AG04450 (cell line): ENCODE measurements at regions not wholly inside any gene's neighbourhood (a gene's known extent, or its start where the extent isn't known, plus 50 kb on each side); places are given as distances from the start of the nearest gene placed in this dataset.

Experiments
- CTCF ChIA-PET: fragments of 300-600, 350-600 bp; formaldehyde crosslinking; extraction: SDS; loops from one replicate; lab custom pipeline; 2022; ENCODE audit warnings: antibody characterized with exemption, inconsistent platforms; lab: Charles Lee
- POLR2A ChIA-PET: fragments of 350-600 bp; formaldehyde crosslinking; extraction: SDS; loops from one replicate; lab custom pipeline; 2021; ENCODE audit warnings: antibody characterized with exemption, inconsistent platforms; lab: Yijun Ruan, JAX
- DNase-seq: peaks from one replicate; pipeline ENCODE4 v3.0.0-alpha.2; 2011; ENCODE audit warnings: low read depth, low spot score
- H3K27ac ChIP-seq: one replicate; pipeline ENCODE4 v1.5.1; 2012; ENCODE audit warnings: low read depth, low read length, control low read depth
- H3K27me3 ChIP-seq: one replicate; pipeline ENCODE4 v1.6.0; 2012; ENCODE audit warnings: low read length; ENCODE audit not compliant: control insufficient read depth, insufficient read depth
- H3K4me3 ChIP-seq: 2 replicates; pipeline ENCODE4 v1.5.1; 2011; ENCODE audit warnings: mild to moderate bottlenecking, low read depth, low read length, control low read depth
- H3K9me3 ChIP-seq: 2 replicates; pipeline ENCODE4 v1.5.1; 2012; ENCODE audit warnings: low read length; ENCODE audit not compliant: control insufficient read depth, insufficient read depth
- TF ChIP-seq, protein P1 (sequence below): IDR thresholded peaks from 2 replicates; pipeline ENCODE4 v1.5.1; 2011; ENCODE audit warnings: low read depth, low read length, control low read depth, inconsistent platforms

DNA sequence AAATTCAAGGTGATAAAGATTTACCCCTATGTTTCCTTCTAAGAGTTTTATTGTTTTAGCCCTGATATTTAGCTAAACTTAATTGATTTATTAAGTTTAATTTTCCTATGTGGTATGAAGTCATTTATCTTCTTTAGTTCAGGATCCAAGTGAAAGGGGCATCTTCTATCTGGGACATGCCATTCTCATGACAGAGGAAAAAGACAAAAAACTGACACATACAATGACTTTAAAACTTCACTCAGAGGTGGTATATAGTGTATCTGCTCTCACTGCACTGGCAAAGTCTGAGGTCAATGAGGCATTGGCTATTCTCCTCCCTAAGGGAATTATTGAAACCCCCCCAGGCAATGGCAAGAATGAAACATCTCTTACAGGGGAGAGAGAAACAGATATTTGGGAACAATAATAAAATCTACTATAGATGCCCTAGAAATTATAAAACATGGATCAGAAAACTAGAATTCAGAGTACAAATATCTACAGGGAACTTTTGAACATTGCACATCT lies 237.4 kb downstream of the MYCN start:
- ChIA-PET CTCF (no interaction called here), POLR2A (interaction anchor here (0.6 kb wide), 1 partner anchor 365 kb away, joined by 3 read pairs; no protein-coding TSS in a partner anchor)
- Histone ChIP-seq H3K27me3 (no peaks in the 10 kb centered on the region), H3K9me3 (peaks cover 51% of the 10 kb centered on the region), H3K4me3 (no peak overlapping the region), H3K27ac (no peak overlapping the region)
- TF ChIP-seq, protein P1, sequence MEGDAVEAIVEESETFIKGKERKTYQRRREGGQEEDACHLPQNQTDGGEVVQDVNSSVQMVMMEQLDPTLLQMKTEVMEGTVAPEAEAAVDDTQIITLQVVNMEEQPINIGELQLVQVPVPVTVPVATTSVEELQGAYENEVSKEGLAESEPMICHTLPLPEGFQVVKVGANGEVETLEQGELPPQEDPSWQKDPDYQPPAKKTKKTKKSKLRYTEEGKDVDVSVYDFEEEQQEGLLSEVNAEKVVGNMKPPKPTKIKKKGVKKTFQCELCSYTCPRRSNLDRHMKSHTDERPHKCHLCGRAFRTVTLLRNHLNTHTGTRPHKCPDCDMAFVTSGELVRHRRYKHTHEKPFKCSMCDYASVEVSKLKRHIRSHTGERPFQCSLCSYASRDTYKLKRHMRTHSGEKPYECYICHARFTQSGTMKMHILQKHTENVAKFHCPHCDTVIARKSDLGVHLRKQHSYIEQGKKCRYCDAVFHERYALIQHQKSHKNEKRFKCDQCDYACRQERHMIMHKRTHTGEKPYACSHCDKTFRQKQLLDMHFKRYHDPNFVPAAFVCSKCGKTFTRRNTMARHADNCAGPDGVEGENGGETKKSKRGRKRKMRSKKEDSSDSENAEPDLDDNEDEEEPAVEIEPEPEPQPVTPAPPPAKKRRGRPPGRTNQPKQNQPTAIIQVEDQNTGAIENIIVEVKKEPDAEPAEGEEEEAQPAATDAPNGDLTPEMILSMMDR = no peak
- no peak for DNase-seq

- H3K9me3 ChIP-seq = peaks cover 51% of the 10 kb centered on the region
- no peak overlapping the region for H3K4me3 ChIP-seq
- TF ChIP-seq, protein P1 = no peak
- H3K27ac ChIP-seq = no peak overlapping the region
- no peak for DNase-seq
- H3K27me3 ChIP-seq = no peaks in the 10 kb centered on the region
- CTCF ChIA-PET = no interaction called here
- POLR2A ChIA-PET = no interaction called here
Measured at GRCh38 chr2:16176971-16177480, 236.7 kb downstream of the MYCN start.

DNA sequence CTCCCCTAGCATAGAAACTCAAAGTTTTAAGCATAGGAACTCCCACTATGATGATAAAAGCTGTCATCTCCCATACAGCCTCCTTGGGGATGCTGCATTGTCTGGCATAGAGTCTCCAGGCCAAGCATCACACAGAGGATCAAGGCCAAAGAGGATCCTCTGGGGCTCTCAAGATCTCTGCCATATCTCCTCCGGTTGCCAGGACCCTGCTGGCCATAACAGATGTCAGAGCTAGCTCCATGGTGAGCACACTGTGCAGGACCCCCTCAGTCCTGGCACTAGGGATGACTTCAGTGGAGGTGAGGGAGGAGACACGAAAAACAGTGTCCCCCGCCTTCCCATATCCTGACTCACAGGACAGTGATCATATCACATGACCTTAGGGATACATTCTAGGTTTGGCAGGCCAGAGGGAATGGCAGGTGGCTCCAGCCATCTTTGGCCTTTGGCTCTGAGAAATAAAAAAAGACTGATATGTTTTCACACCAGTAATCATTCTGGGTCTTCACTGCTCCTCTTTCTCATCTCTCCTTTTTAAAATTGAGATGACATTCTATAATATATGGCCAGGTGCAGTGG lies 235.0 kb downstream of the MYCN start:
- Histone ChIP-seq H3K9me3 (peaks cover 43% of the 10 kb centered on the region), H3K27ac (no peak overlapping the region), H3K4me3 (no peak overlapping the region), H3K27me3 (no peaks in the 10 kb centered on the region)
- ChIA-PET CTCF (no interaction called here), POLR2A (no interaction called here)
- TF ChIP-seq, protein P1 = no peak
- no peak for DNase-seq

DNA sequence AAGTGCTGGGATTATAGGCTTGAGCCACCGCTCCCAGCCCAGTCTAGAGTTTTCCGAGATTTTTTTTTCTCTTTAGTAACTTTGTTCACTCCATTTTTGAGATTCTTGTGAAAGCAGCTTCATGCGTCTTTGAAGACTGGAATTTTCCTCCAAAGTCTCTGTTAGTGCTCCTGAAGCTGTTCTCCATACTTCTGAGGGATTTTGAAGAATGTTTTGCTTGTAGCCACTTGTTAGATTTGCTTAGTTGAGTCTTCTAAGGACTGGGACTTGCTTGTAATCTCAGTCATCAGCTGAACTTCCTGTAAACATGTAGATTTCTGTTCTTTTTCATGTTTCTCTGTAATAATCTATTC lies 234.3 kb downstream of the MYCN start:
- no peak overlapping the region for H3K27ac ChIP-seq
- no peak overlapping the region for H3K4me3 ChIP-seq
- TF ChIP-seq, protein P1 = no peak
- DNase-seq = no peak
- peaks cover 40% of the 10 kb centered on the region for H3K9me3 ChIP-seq
- ChIA-PET POLR2A (no interaction called here), CTCF (no interaction called here)
- no peaks in the 10 kb centered on the region for H3K27me3 ChIP-seq

- Histone ChIP-seq H3K9me3 (peaks cover 40% of the 10 kb centered on the region), H3K27me3 (no peaks in the 10 kb centered on the region), H3K27ac (no peak overlapping the region), H3K4me3 (no peak overlapping the region)
- ChIA-PET POLR2A (no interaction called here), CTCF (no interaction called here)
- TF ChIP-seq, protein P1 = no peak
- DNase-seq = no peak
Measured at GRCh38 chr2:16173893-16174692, 233.7 kb downstream of the MYCN start.
